ENCODE measurements at regions not wholly inside any gene's neighbourhood (a gene's known extent, or its start where the extent isn't known, plus 50 kb on each side); places are given as distances from the start of the nearest gene placed in this dataset.

- Histone ChIP-seq H3K27me3 (ENCODE audit: low read length) (no peaks in the 10 kb centered on the region), H3F3A (ENCODE audit: insufficient read depth) (no peaks in the 10 kb centered on the region), H3K9me3 (ENCODE audit: insufficient read depth, low read length) (no peaks in the 10 kb centered on the region), H2AFZ (ENCODE audit: low read depth, low read length, severe bottlenecking) (no peak overlapping the region), H3K36me3 (ENCODE audit: low read length) (no peaks in the 10 kb centered on the region), H3K79me2 (ENCODE audit: insufficient read depth, low read length) (no peaks in the 10 kb centered on the region), H3K4me3 (ENCODE audit: insufficient read depth, low read length, poor library complexity, severe bottlenecking) (no peak overlapping the region), H3K9ac (ENCODE audit: low read length) (no peak overlapping the region), H4K20me1 (ENCODE audit: low read depth, low read length) (no peaks in the 10 kb centered on the region), H3K9me2 (replicated peaks; ENCODE audit: insufficient read depth, low read length) (no peaks in the 10 kb centered on the region), H3K4me2 (ENCODE audit: low read depth, low read length, poor library complexity, severe bottlenecking) (no peak overlapping the region), H3K27ac (ENCODE audit: low read depth, low read length) (no peak overlapping the region)
- no peak for TF ChIP-seq EZH2phosphoT487 (conservative IDR thresholded peaks at IDR 0.05; ENCODE audit: low read length)
- no peak for TF ChIP-seq CTCF (IDR thresholded peaks at IDR 0.05; ENCODE audit: insufficient read depth, low read length, poor library complexity, severe bottlenecking)
Observed at GRCh38 chr4:81352446-81352835, 119.3 kb downstream of the RASGEF1B start.

GRCh38 chr4:81351654-81352445 lies 119.9 kb downstream of the RASGEF1B start:
- Histone ChIP-seq H3K9me3 (ENCODE audit: insufficient read depth, low read length) (no peaks in the 10 kb centered on the region), H3K9ac (ENCODE audit: low read length) (no peak overlapping the region), H3F3A (ENCODE audit: insufficient read depth) (no peaks in the 10 kb centered on the region), H3K27ac (ENCODE audit: low read depth, low read length) (no peak overlapping the region), H3K27me3 (ENCODE audit: low read length) (no peaks in the 10 kb centered on the region), H3K36me3 (ENCODE audit: low read length) (no peaks in the 10 kb centered on the region), H3K9me2 (replicated peaks; ENCODE audit: insufficient read depth, low read length) (no peaks in the 10 kb centered on the region), H3K4me3 (ENCODE audit: insufficient read depth, low read length, poor library complexity, severe bottlenecking) (no peak overlapping the region), H3K79me2 (ENCODE audit: insufficient read depth, low read length) (no peaks in the 10 kb centered on the region), H3K4me2 (ENCODE audit: low read depth, low read length, poor library complexity, severe bottlenecking) (no peak overlapping the region), H4K20me1 (ENCODE audit: low read depth, low read length) (no peaks in the 10 kb centered on the region), H2AFZ (ENCODE audit: low read depth, low read length, severe bottlenecking) (no peak overlapping the region)
- no peak for TF ChIP-seq EZH2phosphoT487 (conservative IDR thresholded peaks at IDR 0.05; ENCODE audit: low read length)
- TF ChIP-seq CTCF (IDR thresholded peaks at IDR 0.05; ENCODE audit: insufficient read depth, low read length, poor library complexity, severe bottlenecking): peak; percentile 69

GRCh38 chr4:81350040-81350439 lies 121.7 kb downstream of the RASGEF1B start:
- H3K36me3 ChIP-seq (ENCODE audit: low read length): no peaks in the 10 kb centered on the region
- no peak overlapping the region for H3K27ac ChIP-seq (ENCODE audit: low read depth, low read length)
- H3K4me3 ChIP-seq (ENCODE audit: insufficient read depth, low read length, poor library complexity, severe bottlenecking): no peak overlapping the region
- H4K20me1 ChIP-seq (ENCODE audit: low read depth, low read length): no peaks in the 10 kb centered on the region
- H3K9me3 ChIP-seq (ENCODE audit: insufficient read depth, low read length): no peaks in the 10 kb centered on the region
- H3K9me2 ChIP-seq (replicated peaks; ENCODE audit: insufficient read depth, low read length): no peaks in the 10 kb centered on the region
- no peak overlapping the region for H3K4me2 ChIP-seq (ENCODE audit: low read depth, low read length, poor library complexity, severe bottlenecking)
- H3K27me3 ChIP-seq (ENCODE audit: low read length): no peaks in the 10 kb centered on the region
- TF ChIP-seq EZH2phosphoT487 (conservative IDR thresholded peaks at IDR 0.05; ENCODE audit: low read length) (no peak), CTCF (IDR thresholded peaks at IDR 0.05; ENCODE audit: insufficient read depth, low read length, poor library complexity, severe bottlenecking) (no peak)
- no peak overlapping the region for H3K9ac ChIP-seq (ENCODE audit: low read length)
- no peaks in the 10 kb centered on the region for H3K79me2 ChIP-seq (ENCODE audit: insufficient read depth, low read length)
- H2AFZ ChIP-seq (ENCODE audit: low read depth, low read length, severe bottlenecking): no peak overlapping the region
- H3F3A ChIP-seq (ENCODE audit: insufficient read depth): no peaks in the 10 kb centered on the region
